Peyer's patch (tissue), 4 donors: ENCODE measurements at regions not wholly inside any gene's neighbourhood (a gene's known extent, or its start where the extent isn't known, plus 50 kb on each side); places are given as distances from the start of the nearest gene placed in this dataset.

Experiments used
- POLR2A ChIP-seq, 2 donors: fragments of 450-650 bp; IDR thresholded peaks; one replicate each; pipeline ENCODE4 v1.5.1; 2017; ENCODE audit warnings: antibody characterized with exemption in 2 of 2, mild to moderate bottlenecking in 2 of 2, moderate library complexity in 2 of 2
- TF ChIP-seq, protein P1 (sequence below), 6 experiments: fragments of 450-650 bp in 4 of 6; fragments of 200-600 bp in 2 of 6; sonication (generic) in 1 of 6; IDR thresholded peaks; one replicate each; pipeline ENCODE4 v1.5.1; 2017 to 2019; ENCODE audit warnings: antibody characterized with exemption in 6 of 6, mild to moderate bottlenecking in 3 of 6, moderate library complexity in 1 of 6

DNA sequence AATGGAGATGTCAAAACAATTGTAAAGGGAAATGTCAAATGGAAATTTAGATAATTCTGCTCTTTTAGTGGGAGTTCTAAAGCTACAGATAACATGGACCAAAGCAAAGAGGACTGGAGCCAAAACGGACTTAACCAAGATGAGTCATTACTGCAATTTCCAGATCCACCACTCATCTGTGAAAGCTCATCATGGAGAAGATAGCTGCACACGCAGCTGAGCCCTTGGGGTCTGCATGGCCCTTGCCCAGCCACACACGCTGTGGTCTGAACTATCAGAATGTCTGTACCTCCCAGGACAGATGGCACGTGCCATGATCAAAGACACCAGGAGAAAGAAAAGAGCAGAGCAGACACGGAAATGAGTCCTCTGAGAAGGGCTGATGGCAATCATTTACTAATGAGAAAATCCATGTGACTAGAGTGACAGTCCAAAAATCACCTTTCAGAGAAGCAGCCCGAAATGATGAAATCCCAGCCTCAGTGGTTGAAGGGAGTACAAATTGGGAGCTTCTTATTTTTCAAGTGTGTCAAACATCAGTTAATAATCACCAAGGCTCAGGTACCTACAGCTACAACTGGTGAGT, 177.9 kb upstream of the MGMT start:
- TF ChIP-seq POLR2A (IDR thresholded peaks at IDR 0.05): no peak
- TF ChIP-seq, protein P1, sequence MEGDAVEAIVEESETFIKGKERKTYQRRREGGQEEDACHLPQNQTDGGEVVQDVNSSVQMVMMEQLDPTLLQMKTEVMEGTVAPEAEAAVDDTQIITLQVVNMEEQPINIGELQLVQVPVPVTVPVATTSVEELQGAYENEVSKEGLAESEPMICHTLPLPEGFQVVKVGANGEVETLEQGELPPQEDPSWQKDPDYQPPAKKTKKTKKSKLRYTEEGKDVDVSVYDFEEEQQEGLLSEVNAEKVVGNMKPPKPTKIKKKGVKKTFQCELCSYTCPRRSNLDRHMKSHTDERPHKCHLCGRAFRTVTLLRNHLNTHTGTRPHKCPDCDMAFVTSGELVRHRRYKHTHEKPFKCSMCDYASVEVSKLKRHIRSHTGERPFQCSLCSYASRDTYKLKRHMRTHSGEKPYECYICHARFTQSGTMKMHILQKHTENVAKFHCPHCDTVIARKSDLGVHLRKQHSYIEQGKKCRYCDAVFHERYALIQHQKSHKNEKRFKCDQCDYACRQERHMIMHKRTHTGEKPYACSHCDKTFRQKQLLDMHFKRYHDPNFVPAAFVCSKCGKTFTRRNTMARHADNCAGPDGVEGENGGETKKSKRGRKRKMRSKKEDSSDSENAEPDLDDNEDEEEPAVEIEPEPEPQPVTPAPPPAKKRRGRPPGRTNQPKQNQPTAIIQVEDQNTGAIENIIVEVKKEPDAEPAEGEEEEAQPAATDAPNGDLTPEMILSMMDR (IDR thresholded peaks at IDR 0.05): no peak
